H9 (cell line): ENCODE measurements at regions not wholly inside any gene's neighbourhood (a gene's known extent, or its start where the extent isn't known, plus 50 kb on each side); places are given as distances from the start of the nearest gene placed in this dataset.

Experiments
- DNase-seq: peaks from one replicate; pipeline ENCODE4 v3.0.0-alpha.2; 2017
- H2AFZ ChIP-seq: one replicate; pipeline ENCODE4 v1.6.1; 2013; ENCODE audit warnings: mild to moderate bottlenecking, low read length, control low read depth, moderate library complexity
- H2AK5ac ChIP-seq: 2 replicates; pipeline ENCODE4 v1.6.1; 2013; ENCODE audit warnings: low read length, control low read depth, mixed read lengths; ENCODE audit not compliant: insufficient read length
- H2BK120ac ChIP-seq: one replicate; pipeline ENCODE4 v1.6.1; 2013; ENCODE audit warnings: low read depth, mild to moderate bottlenecking, low read length, control low read depth, inconsistent platforms; ENCODE audit not compliant: poor library complexity, severe bottlenecking
- H2BK12ac ChIP-seq: 2 replicates; pipeline ENCODE4 v1.6.1; 2013; ENCODE audit warnings: low read length, control low read depth, mixed read lengths, low read depth; ENCODE audit not compliant: insufficient read length
- H2BK15ac ChIP-seq: 2 replicates; pipeline ENCODE4 v1.6.1; 2013; ENCODE audit warnings: low read depth, low read length, control low read depth
- H2BK20ac ChIP-seq: one replicate; pipeline ENCODE4 v1.6.1; 2013; ENCODE audit warnings: low read depth, mild to moderate bottlenecking, low read length, control low read depth, inconsistent platforms; ENCODE audit not compliant: poor library complexity, severe bottlenecking
- H2BK5ac ChIP-seq: 2 replicates; pipeline ENCODE4 v1.6.1; 2013; ENCODE audit warnings: low read length, control low read depth, mixed read lengths; ENCODE audit not compliant: insufficient read length
- H3K14ac ChIP-seq: 2 replicates; pipeline ENCODE4 v1.6.1; 2013; ENCODE audit warnings: low read length, control low read depth; ENCODE audit not compliant: insufficient read depth
- H3K18ac ChIP-seq: 2 replicates; pipeline ENCODE4 v1.6.1; 2013; ENCODE audit warnings: low read depth, mild to moderate bottlenecking, mixed read lengths, low read length, control low read depth; ENCODE audit not compliant: insufficient read length
- H3K23ac ChIP-seq: 2 replicates; pipeline ENCODE4 v1.6.1; 2013; ENCODE audit warnings: low read length, control low read depth, mixed read lengths, low read depth; ENCODE audit not compliant: insufficient read length
- H3K23me2 ChIP-seq: 2 replicates; pipeline ENCODE4 v1.6.1; 2013; ENCODE audit warnings: low read depth, mild to moderate bottlenecking, mixed read lengths, low read length, control low read depth; ENCODE audit not compliant: insufficient read length, poor library complexity, severe bottlenecking
- H3K27ac ChIP-seq: 2 replicates; pipeline ENCODE4 v1.5.1; 2013; ENCODE audit warnings: low read length, control low read depth, mixed read lengths, low read depth; ENCODE audit not compliant: insufficient read length
- H3K27me3 ChIP-seq: 2 replicates; pipeline ENCODE4 v1.6.1; 2013; ENCODE audit warnings: low read length, control low read depth, inconsistent platforms; ENCODE audit not compliant: insufficient read depth
- H3K4ac ChIP-seq: 2 replicates; pipeline ENCODE4 v1.6.1; 2013; ENCODE audit warnings: low read depth, mild to moderate bottlenecking, control low read depth, inconsistent platforms, low read length, moderate library complexity
- H3K4me1 ChIP-seq: 2 replicates; pipeline ENCODE4 v1.6.1; 2013; ENCODE audit warnings: low read length, control low read depth, inconsistent platforms; ENCODE audit not compliant: insufficient read depth
- H3K4me2 ChIP-seq: 2 replicates; pipeline ENCODE4 v1.6.1; 2013; ENCODE audit warnings: low read length, control low read depth, mixed read lengths; ENCODE audit not compliant: insufficient read length, insufficient read depth
- H3K56ac ChIP-seq: 2 replicates; pipeline ENCODE4 v1.6.1; 2013; ENCODE audit warnings: low read depth, mild to moderate bottlenecking, mixed read lengths, low read length, control low read depth; ENCODE audit not compliant: insufficient read length
- H3K79me1 ChIP-seq: 2 replicates; pipeline ENCODE4 v1.6.1; 2013; ENCODE audit warnings: low read depth, mild to moderate bottlenecking, moderate library complexity, low read length, control low read depth, inconsistent platforms; ENCODE audit not compliant: insufficient read depth, poor library complexity, severe bottlenecking
- H3K79me2 ChIP-seq: 2 replicates; pipeline ENCODE4 v1.6.1; 2013; ENCODE audit warnings: low read length, control low read depth, inconsistent platforms; ENCODE audit not compliant: insufficient read depth
- H3K9ac ChIP-seq: 2 replicates; pipeline ENCODE4 v1.6.1; 2013; ENCODE audit warnings: low read length, control low read depth, mixed read lengths; ENCODE audit not compliant: insufficient read length; ENCODE audit errors: extremely low read depth
- H3K9me3 ChIP-seq: one replicate; pipeline ENCODE4 v1.6.1; 2013; ENCODE audit warnings: low read depth, low read length, inconsistent platforms; ENCODE audit not compliant: control insufficient read depth
- H3T11ph ChIP-seq: one replicate; pipeline ENCODE4 v1.6.1; 2013; ENCODE audit warnings: mild to moderate bottlenecking, low read length, control low read depth, inconsistent platforms
- H4K20me1 ChIP-seq: one replicate; pipeline ENCODE4 v1.6.1; 2013; ENCODE audit not compliant: control insufficient read depth, insufficient read length, insufficient read depth
- H4K5ac ChIP-seq: 2 replicates; pipeline ENCODE4 v1.6.1; 2013; ENCODE audit warnings: low read depth, mild to moderate bottlenecking, mixed read lengths, low read length, control low read depth; ENCODE audit not compliant: insufficient read length
- H4K8ac ChIP-seq: replicated peaks from 2 replicates; pipeline ENCODE4 v1.6.1; 2013; ENCODE audit warnings: low read length, control low read depth, mixed read lengths, low read depth; ENCODE audit not compliant: insufficient read length
- H4K91ac ChIP-seq: 2 replicates; pipeline ENCODE4 v1.6.1; 2013; ENCODE audit warnings: low read depth, mild to moderate bottlenecking, moderate library complexity, mixed read lengths, low read length, control low read depth; ENCODE audit not compliant: insufficient read length
- H3K27ac Mint-ChIP-seq, 3 experiments: 2 replicates in 2 of 3; 3 replicates in 1 of 3; pipeline ENCODE4 v1.8.0; 2020 to 2021; ENCODE audit warnings: mixed read lengths in 3 of 3, mild to moderate bottlenecking in 1 of 3, moderate library complexity in 1 of 3
- H3K27me3 Mint-ChIP-seq: 2 replicates; pipeline ENCODE4 v1.8.0; 2021; ENCODE audit warnings: low read depth, mild to moderate bottlenecking, moderate library complexity, mixed read lengths
- H3K36me3 Mint-ChIP-seq, 3 experiments: 2 replicates in 2 of 3; 3 replicates in 1 of 3; pipeline ENCODE4 v1.8.0; 2020 to 2021; ENCODE audit warnings: low read depth in 3 of 3, mixed read lengths in 3 of 3; ENCODE audit not compliant: insufficient read depth in 1 of 3
- H3K4me1 Mint-ChIP-seq, 2 experiments: 2 replicates each; pipeline ENCODE4 v1.8.0; 2020; ENCODE audit warnings: mixed read lengths in 2 of 2
- H3K4me3 Mint-ChIP-seq, 2 experiments: 2 replicates in 1 of 2; 3 replicates in 1 of 2; pipeline ENCODE4 v1.8.0; 2020 to 2021; ENCODE audit warnings: mild to moderate bottlenecking in 2 of 2, mixed read lengths in 2 of 2, moderate library complexity in 1 of 2
- H3K9me3 Mint-ChIP-seq, 2 experiments: 2 replicates in 1 of 2; 3 replicates in 1 of 2; pipeline ENCODE4 v1.8.0; 2020; ENCODE audit warnings: mild to moderate bottlenecking in 2 of 2, mixed read lengths in 2 of 2, moderate library complexity in 1 of 2
- WGBS: extraction: QIAGEN DNeasy Blood & Tissue Kit; methylation state at CpG from one replicate; pipeline ENCODE4 v1.1.7; 2013; ENCODE audit warnings: missing lambda C conversion rate, low lambda C conversion rate, mixed read lengths; ENCODE audit not compliant: insufficient read length; ENCODE audit errors: extremely low coverage; 5-methylcytosine and 5-hydroxymethylcytosine counted together
- TF ChIP-seq, protein P1 (sequence below): fragments of 200-600 bp; sonication (generic); conservative IDR thresholded peaks from 3 replicates; pipeline ENCODE4 v1.8.0; 2021; ENCODE audit warnings: antibody characterized with exemption, mild to moderate bottlenecking

DNA sequence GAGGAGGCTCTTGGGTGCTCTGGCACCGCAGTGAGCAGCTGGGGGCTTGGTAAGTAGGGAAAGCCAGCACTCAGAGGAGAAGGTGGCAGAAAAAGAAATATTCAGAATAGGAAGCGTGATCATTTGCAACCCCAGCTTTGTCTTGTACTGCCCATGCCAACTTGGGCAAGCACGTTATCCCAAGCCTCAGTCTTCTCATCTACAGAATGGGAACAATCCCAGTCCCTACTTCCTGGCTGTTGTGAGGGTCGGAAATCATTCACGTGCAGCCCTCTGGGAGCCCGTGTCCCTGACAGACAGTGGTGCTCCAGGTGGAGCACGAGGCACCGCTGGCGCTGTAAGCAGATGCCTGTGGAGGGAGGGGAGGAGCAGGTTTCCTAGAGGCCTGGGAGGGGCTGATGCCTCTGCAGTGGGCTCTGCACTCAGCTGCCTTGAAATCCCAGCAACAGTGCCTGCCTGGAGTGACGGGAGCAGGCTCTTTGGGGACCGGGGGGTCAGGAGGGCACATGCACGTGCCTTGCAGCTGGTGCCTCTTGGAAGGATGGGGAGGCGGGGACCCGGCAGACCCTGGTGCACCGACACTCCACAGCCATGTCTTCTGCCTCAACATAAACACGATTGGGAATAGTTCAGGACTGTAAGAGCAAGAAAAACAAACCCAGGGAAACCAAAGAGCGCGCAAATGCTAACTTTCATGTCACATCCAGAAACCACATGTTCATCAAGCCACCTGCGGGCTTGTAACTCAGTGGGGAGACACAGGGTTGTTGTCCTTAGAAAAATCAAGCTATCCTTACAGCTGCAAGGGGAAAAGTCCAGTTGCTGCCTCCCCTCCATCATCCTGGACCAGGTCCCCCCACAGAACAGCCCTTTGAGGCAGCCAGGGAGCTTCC is 86.5 kb upstream of the DIO3 start:
- Histone ChIP-seq H2BK12ac (no peak overlapping the region), H2AFZ (no peak overlapping the region), H4K8ac (no peak overlapping the region), H3K23ac (no peak overlapping the region), H3K79me2 (no peaks in the 10 kb centered on the region), H3K4me1 (no peaks in the 10 kb centered on the region; the same call in 1 of the 2 replicates), H3K9ac (no peak overlapping the region), H3K79me1 (no peaks in the 10 kb centered on the region), H2BK15ac (no peak overlapping the region), H3K4ac (no peak overlapping the region), H2BK120ac (no peak overlapping the region), H3K27me3 (no peaks in the 10 kb centered on the region), H2BK5ac (no peak overlapping the region), H3K18ac (no peak overlapping the region), H4K91ac (no peak overlapping the region), H3K56ac (no peak overlapping the region), H3K9me3 (no peaks in the 10 kb centered on the region), H4K5ac (no peak overlapping the region), H3K14ac (no peak overlapping the region), H3K4me2 (no peak overlapping the region), H2BK20ac (no peak overlapping the region), H3K27ac (no peak overlapping the region), H2AK5ac (no peak overlapping the region), H3T11ph (no peak overlapping the region), H4K20me1 (no peaks in the 10 kb centered on the region), H3K23me2 (no peaks in the 10 kb centered on the region)
- no CpG with 5 or more reads among the region's 19 CpGs for WGBS
- peaks cover 15 to 25% of the 10 kb centered on the region in 2 experiments for H3K4me1 Mint-ChIP-seq
- H3K4me3 Mint-ChIP-seq, result no peak overlapping the region
- DNase-seq, result peak; percentile 17
- no peaks in the 10 kb centered on the region; the same call in none of the 2 replicates for H3K27me3 Mint-ChIP-seq
- H3K9me3 Mint-ChIP-seq, result no peaks in the 10 kb centered on the region
- TF ChIP-seq, protein P1, sequence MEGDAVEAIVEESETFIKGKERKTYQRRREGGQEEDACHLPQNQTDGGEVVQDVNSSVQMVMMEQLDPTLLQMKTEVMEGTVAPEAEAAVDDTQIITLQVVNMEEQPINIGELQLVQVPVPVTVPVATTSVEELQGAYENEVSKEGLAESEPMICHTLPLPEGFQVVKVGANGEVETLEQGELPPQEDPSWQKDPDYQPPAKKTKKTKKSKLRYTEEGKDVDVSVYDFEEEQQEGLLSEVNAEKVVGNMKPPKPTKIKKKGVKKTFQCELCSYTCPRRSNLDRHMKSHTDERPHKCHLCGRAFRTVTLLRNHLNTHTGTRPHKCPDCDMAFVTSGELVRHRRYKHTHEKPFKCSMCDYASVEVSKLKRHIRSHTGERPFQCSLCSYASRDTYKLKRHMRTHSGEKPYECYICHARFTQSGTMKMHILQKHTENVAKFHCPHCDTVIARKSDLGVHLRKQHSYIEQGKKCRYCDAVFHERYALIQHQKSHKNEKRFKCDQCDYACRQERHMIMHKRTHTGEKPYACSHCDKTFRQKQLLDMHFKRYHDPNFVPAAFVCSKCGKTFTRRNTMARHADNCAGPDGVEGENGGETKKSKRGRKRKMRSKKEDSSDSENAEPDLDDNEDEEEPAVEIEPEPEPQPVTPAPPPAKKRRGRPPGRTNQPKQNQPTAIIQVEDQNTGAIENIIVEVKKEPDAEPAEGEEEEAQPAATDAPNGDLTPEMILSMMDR, result no peak
- H3K36me3 Mint-ChIP-seq, result no peaks in the 10 kb centered on the region
- H3K27ac Mint-ChIP-seq, result peak overlapping the region in 1 of 3 experiments; percentile 80; a peak in 1 of 7 replicates
